ENCODE measurements at regions not wholly inside any gene's neighbourhood (a gene's known extent, or its start where the extent isn't known, plus 50 kb on each side); places are given as distances from the start of the nearest gene placed in this dataset.
"Not testable (repeated sequence)": the region's sequence is repeated elsewhere in the genome, so short reads cannot be mapped to it uniquely, and the experiment has no call there.

DNA sequence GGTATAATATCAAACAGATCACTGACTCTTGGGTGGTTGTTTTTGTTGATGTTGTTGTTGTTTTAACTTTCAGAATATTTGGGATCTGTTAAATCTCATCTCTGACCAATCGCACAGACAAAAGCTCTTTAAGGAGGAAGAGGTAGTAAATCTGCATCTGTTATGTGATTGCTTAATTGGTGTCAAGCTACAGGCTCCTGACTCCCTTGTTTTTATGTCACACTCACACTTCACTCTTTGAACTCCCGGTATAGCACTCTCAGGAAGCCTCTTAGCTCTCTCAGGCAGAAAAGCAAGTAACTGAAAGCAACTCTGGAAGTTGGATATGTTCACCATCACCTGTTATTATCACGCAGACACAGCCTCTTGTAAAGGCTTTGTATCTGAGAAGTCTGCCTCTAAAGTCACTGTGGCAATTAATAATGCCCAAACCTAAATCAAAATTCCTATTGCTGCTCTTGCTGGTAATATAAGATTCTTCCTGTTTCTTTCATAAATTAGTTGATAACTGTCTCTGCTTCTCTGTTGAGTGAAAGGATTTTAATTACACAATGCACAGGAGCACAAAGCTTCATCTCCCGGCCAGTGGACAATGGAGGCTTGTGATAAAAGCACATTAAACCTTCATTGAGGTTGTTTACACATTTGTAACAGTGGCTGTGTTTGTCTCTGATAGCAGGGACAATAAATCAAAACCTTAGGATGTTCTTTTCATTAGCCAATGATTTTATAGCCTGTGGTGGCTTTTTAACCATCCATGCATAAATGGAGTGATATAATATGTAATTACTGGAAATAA, 576.7 kb downstream of the MFSD1 start:
- no peak for DNase-seq (ENCODE audit: low read depth)

- DNase-seq (ENCODE audit: low read depth): no peak
These were observed 579.0 kb downstream of the MFSD1 start for GRCh38 chr3:159380891-159381290.

DNA sequence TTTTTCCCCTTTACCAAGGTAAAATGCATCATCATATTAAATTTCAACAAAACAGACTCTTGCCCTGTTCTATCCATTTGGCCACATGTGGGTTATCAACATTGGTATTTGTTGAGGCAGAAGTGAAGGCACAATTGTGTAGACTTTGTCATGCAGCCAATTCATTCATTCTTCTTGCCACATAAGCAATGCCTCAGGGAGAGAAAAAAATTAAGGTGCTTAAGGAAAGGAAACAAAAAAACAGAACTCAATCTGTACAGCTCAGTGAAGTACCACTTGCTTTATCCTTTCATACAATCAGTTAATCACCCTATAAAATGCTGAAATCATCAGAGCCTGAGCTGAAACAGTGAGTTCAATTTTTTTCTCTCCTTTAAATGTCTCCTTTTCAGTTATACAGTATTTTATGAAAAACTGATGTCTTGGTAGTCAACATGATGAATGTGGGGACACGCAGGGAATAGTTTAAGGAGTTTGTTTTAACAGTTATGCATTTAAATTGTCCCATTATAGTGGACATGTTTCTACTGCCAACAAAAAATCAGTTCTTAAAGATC, 588.9 kb downstream of the MFSD1 start:
- DNase-seq (ENCODE audit: low read depth): no peak

DNA sequence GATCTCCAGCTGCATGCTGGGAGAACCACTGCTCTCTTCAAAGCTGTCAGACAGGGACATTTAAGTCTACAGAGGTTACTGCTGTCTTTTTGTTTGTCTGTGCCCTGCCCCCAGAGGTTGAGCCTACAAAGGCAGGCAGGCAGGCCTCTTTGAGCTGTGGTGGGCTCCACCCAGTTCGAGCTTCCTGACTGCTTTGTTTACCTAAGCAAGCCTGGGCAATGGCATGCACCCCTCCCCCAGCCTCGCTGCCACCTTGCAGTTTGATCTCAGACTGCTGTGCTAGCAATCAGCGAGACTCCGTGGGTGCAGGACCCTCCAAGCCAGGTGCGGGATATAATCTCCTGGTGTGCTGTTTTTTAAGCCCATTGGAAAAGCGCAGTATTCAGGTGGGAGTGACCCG, 591.0 kb upstream of the IL12A start:
- not testable (repeated sequence) for DNase-seq (ENCODE audit: low read depth)

DNA sequence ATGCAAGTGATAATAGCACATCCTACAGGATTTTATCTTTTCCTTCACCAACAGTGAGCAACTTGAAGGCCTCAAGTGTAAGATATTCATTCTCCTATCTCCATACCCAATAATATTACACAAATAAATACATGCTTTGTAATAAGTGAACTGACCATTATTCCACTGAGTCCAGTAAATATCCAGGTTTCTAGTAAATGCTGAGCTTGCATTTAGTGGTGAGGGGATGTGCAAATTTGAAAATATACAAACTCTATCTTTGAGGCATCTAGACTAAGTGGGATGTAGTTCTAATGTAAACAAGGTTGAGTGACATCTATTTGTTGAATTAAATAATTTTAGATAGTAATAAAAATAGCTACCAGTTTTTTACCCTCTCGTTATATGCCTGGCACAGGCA, 587.6 kb upstream of the IL12A start:
- no peak for DNase-seq (ENCODE audit: low read depth)

DNA sequence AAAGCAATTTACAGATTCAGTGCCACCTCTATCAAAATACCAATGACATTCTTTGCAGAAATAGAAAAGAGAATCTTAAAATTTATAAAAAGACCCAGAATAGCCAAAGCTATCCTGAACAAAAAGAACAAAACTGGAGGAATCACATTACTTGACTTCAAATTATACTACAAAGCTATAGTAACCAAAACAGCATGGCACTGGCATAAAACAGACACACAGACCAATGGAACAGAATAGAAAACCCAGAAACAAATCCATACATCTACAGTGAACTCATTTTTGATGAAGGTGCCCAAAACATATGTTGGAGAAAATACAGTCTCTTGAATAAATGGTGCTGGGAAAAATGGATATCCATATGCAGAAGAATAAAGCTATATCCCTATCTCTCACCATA, 578.9 kb upstream of the IL12A start:
- not testable (repeated sequence) for DNase-seq (ENCODE audit: low read depth)

DNA sequence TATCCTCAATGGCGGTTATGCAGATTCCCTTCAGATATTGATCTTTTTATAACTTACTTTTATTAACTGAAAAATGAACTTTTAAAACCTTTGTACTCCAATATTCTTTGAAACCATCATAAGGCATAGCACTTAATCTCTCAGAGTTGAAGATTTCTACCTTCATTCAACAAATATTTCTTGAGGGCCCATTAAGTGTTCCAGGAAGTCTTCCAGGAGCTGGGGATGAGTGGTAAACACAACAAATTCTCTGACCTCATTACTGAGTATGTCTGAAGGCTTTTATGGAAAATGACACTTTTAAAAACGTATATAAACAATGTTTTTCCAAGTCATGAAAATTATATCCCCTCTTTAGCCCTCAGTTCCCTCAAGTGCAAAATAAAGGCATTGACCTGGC, 575.3 kb upstream of the IL12A start:
- DNase-seq (ENCODE audit: low read depth): no peak

DNA sequence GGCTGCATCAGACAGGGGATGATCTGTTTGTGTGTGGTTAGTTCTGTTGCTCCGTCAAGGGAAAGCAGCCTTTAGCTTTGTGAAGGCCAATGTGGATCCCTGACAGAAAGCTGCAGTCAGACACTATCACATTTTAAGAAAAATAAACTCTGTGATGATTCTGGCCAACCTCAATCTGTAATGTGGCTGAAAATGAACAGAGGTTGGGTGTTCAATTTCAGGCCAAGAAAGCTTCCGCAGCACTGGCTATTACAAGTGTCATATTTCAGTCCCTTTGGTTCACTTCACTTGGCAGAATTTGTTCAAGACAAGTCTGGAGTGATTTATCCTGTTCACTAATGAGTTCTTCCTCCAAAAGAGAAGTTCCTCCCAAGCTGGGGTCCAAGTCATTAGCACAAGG, 571.8 kb upstream of the IL12A start:
- no peak for DNase-seq (ENCODE audit: low read depth)

DNA sequence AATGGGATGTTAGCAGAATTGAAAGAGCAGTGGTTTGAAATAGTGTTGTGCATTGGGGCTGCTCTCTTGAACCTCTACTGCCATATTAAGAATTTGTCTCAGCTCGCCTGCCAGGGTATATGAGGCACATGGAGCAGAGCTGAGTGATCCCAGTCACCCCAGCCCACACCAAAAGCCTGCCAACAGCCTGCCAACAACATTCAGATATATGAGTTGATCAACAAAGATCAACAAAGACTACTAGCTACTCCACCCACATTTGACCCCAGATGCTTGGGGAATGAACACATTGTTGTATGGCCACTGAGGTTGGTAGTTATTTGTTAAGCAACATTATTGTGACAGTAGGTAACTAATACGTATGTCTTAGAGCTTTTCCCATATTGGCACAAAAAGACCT, 570.9 kb upstream of the IL12A start:
- no peak for DNase-seq (ENCODE audit: low read depth)

DNA sequence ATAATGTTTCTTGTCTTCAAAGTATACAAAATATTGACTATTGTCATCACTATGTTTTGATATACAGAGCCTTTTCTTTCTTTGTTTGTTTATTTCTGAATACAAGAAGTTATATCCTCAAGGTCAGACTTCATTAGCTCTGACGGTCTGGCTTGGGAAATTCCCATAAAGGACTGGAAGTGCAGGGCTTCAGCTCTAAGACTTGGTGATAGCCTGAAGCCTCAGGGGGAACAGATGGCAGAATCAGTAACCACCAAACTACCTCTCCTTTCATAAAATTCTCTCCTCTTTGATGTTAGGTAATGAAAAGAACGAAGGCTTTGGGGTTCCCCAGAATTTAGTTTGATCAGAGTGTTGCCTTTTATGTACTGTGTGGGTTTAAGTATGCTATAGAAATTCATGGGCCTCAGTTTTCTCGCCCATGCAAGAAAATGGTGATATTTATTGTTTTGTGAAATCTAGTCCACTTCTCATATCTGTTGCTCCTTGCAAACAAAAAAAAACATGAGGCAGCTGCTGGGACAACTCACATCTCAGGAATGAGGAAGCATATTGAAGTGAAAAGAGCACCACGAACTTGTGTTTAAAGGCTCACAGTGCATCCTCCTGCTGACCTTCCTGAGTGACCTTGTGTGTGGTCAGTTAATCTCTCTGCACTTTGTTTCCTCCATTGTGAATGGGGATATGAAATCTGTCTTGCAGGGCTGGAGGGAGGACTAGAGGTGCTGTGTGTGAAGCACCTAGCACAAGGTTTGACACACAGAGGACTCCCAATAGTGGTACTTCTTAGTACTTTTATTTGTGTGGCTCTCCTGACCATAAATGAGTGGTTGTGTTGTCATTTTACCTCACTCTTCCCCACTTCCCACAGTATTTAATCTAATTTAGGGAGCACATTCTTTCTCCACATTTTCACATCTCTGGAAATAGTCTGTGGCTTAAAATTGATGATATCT, 569.8 kb upstream of the IL12A start:
- no peak for DNase-seq (ENCODE audit: low read depth)

DNA sequence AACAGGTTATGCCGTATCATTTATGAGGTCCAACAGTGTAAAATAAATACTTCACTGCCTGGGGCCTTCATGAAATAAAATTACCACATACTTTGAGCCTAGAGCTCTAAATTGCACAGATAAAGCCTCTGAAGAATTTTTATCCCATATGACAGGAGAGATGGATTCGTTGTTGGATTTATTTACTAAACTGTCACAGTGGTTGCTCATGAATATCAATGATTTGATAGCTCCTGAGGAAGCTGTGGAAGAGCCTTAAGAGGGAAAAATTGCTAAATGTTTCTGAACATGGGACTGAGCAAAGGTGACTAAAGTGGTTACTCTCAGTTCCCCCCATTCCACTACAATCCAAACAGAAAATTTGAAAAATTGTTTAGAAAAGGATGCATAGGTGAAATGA, 558.9 kb upstream of the IL12A start:
- DNase-seq (ENCODE audit: low read depth): no peak

- DNase-seq (ENCODE audit: low read depth): no peak
These were observed 555.8 kb upstream of the IL12A start for GRCh38 chr3:159432682-159433340.

GRCh38 chr3:159439346-159439745, 549.3 kb upstream of the IL12A start:
- DNase-seq (ENCODE audit: low read depth): no peak

- no peak for DNase-seq (ENCODE audit: low read depth)
These were observed 547.4 kb upstream of the IL12A start for GRCh38 chr3:159441279-159441678.

- DNase-seq (ENCODE audit: low read depth): no peak
These were observed 545.4 kb upstream of the IL12A start for GRCh38 chr3:159443266-159443665.

DNA sequence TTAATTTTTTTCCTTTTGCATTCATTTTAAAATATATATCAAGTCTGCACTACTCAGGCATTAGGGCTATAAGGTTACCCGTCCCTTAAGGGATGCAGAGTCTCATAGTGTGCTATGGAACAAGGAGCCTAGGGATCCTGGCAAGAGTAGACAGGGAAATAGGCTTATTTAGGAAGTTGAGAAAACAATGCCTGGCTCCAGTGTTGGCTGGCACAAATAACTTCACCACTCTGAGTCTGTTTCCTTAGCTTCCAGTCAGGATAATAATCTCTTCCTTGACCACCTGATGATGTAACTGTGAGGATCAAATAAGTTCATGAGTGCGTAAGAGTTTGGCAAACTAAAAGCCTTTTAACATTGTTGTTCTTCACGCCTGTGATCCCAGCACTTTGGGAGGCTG, 540.8 kb upstream of the IL12A start:
- no peak for DNase-seq (ENCODE audit: low read depth)

- no peak for DNase-seq (ENCODE audit: low read depth)
These were observed 539.7 kb upstream of the IL12A start for GRCh38 chr3:159448902-159449301.

GRCh38 chr3:159451067-159451466, 537.6 kb upstream of the IL12A start:
- no peak for DNase-seq (ENCODE audit: low read depth)

DNA sequence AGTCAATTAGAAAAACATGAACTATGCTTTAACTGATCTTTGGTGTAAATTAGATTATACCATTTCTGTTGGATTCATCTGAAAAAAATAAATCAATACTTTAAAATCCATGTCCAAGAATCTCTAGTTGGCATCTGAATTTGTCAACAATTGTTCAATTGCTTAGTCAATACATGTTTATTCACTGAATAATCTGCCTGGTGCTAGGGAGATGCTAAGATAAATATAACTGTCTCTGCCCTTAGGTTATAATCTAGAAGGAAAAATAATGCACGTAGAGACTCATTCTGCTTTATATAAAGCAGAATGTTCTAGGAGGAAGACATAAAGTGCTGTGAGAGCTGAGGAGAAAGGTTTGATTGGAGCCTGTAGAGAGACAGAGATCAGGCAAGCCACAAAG, 537.2 kb upstream of the IL12A start:
- no peak for DNase-seq (ENCODE audit: low read depth)

DNA sequence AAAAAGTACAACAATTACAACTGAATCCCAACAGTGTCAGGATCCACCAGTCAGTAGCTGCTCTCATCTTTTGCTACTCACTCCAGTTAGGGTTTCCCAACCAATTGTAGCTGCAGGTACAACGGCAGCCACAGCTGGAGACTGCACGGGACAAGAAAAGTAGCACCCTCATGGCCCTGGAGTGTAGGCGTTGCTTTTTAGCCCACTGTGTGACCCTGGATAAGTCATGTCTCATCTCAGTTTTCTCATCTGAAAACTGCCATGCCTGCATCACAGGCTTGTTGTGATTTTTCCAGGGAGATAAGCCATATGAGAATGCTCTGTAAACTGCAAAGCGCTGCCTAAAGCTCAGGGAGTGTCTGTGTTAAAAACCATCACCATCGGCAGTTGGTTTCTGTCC, 535.6 kb upstream of the IL12A start:
- no peak for DNase-seq (ENCODE audit: low read depth)

GRCh38 chr3:159453945-159454344, 534.7 kb upstream of the IL12A start:
- DNase-seq (ENCODE audit: low read depth): no peak

DNA sequence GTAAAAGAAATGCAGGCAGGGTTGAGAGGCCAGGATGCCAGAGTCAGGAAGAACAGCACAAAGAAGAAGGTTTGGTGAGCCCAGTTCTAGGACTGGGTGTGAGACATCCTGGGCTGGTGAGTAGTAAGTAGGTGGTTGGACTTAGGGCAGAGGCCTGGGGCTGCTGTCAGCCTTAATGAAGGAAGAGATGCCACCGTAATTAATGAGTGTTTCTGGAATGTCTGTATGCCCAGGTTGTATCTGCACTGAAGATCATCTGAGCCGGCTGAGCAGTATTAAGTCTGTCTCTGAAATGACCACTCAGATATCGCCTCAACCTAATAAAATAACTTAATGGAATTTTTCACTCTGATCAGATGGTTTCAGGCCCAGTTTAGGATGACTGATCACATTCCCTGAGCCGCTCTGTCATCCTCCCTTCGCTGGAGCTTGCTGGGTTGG, 532.9 kb upstream of the IL12A start:
- no peak for DNase-seq (ENCODE audit: low read depth)

All from fibroblast of the conjunctiva (primary cell).